GM13977 (cell line): ENCODE measurements at regions not wholly inside any gene's neighbourhood (a gene's known extent, or its start where the extent isn't known, plus 50 kb on each side); places are given as distances from the start of the nearest gene placed in this dataset.
"Not testable (repeated sequence)": the region's sequence is repeated elsewhere in the genome, so short reads cannot be mapped to it uniquely, and the experiment has no call there.

Experiments
- DNase-seq: peaks from one replicate; pipeline ENCODE4 v3.0.0; 2012; ENCODE audit warnings: low spot score
- in situ Hi-C: fragments of 300-500 bp; cut with MboI; formaldehyde crosslinking; loops from one replicate; pipeline ENCODE4 v1.12.0; 2022; ENCODE audit warnings: low sequenced_read_pairs, low pct_unique_long_range_greater_than_20kb, mixed read lengths, inconsistent platforms; ENCODE audit not compliant: unreplicated experiment
- TF ChIP-seq, protein P1 (sequence below): IDR thresholded peaks from 2 replicates; pipeline ENCODE4 v1.5.1; 2012; ENCODE audit warnings: mild to moderate bottlenecking, control low read depth; ENCODE audit not compliant: insufficient read depth; ENCODE audit errors: extremely low read depth, missing control alignments

DNA sequence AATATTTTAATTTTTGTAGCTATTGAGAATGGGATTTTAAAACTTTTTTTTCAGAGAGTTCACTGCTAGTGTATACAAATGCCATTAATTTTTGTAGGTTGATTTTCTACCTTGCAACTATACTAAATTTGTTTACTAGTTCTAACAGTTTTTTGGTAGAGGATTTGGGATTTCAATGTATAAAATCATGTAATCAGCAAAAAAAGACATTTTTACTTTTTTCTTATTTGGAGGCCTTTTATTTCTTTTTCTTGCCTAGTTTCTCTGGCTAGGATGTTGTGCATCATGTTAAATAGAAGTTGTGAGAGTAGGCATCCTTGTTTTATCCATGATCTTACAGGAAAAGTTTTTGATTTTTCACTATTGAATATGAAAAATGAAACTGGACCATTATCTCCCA is 602.9 kb upstream of the KIF2B start:
- no peak for DNase-seq
- TF ChIP-seq, protein P1, sequence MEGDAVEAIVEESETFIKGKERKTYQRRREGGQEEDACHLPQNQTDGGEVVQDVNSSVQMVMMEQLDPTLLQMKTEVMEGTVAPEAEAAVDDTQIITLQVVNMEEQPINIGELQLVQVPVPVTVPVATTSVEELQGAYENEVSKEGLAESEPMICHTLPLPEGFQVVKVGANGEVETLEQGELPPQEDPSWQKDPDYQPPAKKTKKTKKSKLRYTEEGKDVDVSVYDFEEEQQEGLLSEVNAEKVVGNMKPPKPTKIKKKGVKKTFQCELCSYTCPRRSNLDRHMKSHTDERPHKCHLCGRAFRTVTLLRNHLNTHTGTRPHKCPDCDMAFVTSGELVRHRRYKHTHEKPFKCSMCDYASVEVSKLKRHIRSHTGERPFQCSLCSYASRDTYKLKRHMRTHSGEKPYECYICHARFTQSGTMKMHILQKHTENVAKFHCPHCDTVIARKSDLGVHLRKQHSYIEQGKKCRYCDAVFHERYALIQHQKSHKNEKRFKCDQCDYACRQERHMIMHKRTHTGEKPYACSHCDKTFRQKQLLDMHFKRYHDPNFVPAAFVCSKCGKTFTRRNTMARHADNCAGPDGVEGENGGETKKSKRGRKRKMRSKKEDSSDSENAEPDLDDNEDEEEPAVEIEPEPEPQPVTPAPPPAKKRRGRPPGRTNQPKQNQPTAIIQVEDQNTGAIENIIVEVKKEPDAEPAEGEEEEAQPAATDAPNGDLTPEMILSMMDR = no peak
- in situ Hi-C loops = no loop called here

DNA sequence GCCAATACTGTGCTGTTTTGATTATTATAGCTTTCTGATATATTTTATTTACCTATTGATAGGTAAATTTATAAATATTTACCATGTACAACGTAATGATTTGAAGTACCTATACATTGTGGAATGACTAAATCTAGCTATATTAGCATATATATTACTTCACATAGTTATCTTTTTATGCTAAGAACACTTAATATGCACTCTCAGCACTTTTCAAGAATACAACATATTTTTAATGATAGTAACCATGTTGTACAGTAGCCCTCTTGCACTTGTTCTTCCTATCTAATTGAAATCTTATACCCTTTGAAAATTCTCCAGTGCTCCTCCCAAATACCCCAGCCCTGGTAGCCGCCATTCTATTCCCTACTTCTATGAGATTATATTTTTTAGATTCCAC is 604.0 kb upstream of the KIF2B start:
- in situ Hi-C loops = no loop called here
- no peak for DNase-seq

DNA sequence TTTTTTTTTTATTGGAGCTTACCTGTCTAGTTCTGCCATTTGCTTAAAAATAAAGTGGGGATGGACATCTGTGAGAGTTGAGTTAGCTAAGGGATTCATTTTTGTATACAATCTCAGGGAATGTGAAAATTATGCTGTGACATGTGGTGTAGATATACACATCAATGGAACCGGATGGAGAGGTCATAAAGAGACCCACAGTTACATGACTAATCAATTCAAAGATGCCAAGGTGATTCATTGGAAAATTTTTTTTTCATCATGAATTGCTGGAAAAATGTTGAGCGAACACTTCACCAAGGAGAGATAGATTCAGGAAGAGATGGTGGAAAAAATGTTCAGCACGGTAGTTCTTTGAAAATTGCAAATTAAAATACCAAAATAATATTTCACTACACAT is 605.4 kb upstream of the KIF2B start:
- no peak for DNase-seq
- TF ChIP-seq, protein P1 = no peak

More for the DNA sequence above, 604.0 kb upstream of the KIF2B start:
- TF ChIP-seq, protein P1 = no peak

DNA sequence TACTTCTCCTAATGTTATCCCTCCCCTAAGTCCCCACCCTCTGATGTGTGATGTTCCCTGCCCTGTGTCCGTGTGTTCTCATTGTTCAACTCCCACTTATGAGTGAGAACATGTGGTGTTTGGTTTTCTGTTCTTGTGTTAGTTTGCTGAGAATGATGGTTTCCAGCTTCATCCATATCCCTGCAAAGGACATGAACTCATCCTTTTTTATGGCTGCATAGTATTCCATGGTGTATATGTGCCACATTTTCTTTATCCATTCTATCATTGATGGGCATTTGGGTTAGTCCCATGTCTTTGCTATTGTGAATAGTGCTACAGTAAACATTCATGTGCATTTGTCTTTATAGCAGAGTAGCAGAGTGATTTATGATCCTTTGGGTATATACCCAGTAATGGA is 613.8 kb upstream of the KIF2B start:
- in situ Hi-C loops, DNase-seq: not testable (repeated sequence)

More for the DNA sequence above, 605.4 kb upstream of the KIF2B start:
- in situ Hi-C loops = no loop called here

DNA sequence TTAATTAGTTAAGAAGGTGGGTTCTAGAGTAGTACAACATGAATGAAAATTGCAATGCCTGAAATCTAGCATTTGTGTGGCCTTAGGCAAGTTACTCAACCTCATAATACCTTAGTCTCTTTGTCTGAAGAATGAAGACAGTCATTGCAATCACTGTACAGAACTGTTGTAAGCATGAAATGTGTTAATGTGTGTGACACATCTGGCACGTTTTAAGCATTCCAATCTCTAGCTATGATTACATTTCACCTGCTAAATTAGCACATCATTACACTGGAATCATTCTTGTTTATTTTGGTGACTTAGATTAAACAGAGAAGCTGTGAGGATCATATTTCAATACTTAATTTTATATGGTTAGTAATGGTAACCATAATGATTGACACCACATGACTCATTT is 629.7 kb upstream of the KIF2B start:
- TF ChIP-seq, protein P1 = no peak
- in situ Hi-C loops = no loop called here

DNA sequence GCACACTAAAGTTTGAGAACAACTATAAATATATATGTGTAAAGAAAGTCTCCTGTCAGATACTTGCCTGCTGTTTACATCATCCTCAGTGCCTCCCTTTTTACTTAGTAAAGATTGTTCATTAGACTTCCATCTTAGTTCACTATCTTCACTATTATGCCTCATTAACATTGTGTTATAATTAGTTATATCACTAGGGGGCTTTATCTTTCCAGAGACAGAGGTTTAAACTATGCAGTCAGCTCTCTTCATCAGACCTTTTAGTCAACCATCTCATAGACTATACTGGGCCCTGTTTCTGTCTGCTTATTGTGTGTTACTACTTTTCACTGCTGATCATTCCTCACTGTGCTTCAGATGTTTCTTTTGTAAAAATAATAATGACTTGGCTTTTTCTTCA is 630.8 kb upstream of the KIF2B start:
- no peak for DNase-seq
- in situ Hi-C loops = no loop called here
- TF ChIP-seq, protein P1 = no peak

More for the DNA sequence above, 629.7 kb upstream of the KIF2B start:
- DNase-seq = no peak

- DNase-seq = no peak
- in situ Hi-C loops = no loop called here
- TF ChIP-seq, protein P1 = no peak
These were observed 636.7 kb upstream of the KIF2B start for GRCh38 chr17:53186001-53186400.
